Activated naive CD4-positive, alpha-beta T cell (primary cell): ENCODE measurements at regions not wholly inside any gene's neighbourhood (a gene's known extent, or its start where the extent isn't known, plus 50 kb on each side); places are given as distances from the start of the nearest gene placed in this dataset.
"Not testable (repeated sequence)": the region's sequence is repeated elsewhere in the genome, so short reads cannot be mapped to it uniquely, and the experiment has no call there.

Source experiments
- DNase-seq, 4 experiments: peaks; one replicate each; lab custom pipeline; 2025; lab: John Stamatoyannopoulos, UW

DNA sequence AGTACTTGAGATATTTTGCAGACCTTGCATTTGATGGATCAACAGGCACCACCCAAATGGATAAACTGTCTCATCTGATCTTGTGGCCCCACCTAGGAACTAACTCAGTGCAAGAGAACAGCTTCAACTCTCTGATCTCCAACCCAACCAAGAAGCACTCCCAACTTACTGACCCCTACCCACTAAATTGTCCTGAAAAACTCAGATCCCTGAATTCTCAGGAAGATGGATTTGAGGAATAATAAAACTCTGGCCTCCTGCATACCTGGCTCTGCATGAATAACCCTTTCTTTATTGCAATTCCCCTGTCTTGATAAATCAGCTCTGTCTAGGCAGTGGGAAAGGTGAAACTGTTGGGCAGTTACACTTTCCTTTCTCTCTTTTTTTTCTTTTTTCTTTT lies 247.9 kb downstream of the ZPLD1 start:
- DNase-seq, result no peak

DNA sequence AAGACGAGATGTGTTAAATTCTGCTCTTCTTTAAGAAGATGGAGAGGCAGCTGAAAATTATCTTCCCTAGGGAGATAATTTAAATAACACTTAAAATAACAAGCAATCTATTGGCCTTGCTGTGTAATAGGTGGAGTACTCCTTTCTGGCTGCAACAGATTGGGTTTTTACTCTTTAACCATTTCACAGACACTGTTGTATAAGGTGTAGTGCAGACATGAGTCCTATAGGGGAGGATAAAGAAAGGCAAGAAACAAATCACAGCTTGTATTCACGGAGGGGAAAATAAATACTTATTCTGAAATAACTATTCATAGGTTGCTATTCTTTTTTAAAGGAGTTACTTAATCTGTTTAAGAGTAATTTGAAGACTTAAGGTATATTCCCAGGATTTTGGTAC lies 252.0 kb downstream of the ZPLD1 start:
- DNase-seq, result no peak

DNA sequence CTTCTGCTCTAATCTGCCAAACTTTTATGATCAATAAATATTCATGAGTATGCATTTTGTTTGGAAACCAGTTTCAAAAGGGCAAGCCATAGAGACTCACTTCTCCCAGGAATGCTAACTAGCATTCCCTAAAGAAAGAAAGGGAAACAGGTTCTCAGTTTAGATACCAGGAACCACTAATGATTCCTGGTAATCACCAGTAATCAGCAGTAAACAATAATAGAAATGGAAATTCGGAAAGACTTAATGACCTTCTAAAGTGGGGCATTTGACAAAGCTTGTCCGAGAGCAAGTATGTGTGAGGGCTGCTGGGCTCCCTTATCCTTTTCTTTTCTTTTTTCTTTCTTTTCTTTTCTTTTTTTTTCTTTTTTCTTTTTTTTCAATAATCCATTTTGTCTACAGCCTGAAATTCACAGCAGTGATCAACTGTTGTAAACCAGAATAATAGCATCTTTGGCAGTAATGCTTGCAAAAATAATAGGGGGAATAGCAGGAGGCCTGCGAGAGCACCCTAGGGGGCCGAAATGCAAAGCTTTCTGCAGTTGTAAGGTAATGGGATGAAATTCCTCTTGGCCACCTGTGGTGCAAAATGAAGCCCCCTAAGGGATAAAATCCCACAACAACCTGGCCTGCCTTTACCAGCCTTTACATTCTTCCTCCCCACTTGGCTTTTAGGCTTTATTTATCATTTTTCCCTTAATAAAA lies 253.2 kb downstream of the ZPLD1 start:
- DNase-seq, result no peak

DNA sequence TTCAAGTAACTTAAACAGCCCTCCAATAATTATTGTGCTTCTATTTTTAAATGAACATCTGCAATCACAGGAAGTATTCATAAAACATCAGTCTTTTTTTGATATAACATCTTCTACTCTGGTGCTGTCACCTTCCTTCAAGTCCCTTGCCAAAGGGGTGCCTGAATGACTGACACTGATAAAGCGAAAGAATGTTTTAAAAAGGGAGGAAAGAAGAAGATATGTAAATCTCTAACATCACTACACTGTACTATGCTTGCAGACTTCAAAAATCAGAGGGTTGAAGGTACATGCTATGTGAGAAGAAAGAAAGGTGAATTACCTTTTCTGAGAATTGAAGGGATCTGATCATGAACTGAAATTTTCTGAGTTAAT lies 253.7 kb downstream of the ZPLD1 start:
- no peak for DNase-seq

DNA sequence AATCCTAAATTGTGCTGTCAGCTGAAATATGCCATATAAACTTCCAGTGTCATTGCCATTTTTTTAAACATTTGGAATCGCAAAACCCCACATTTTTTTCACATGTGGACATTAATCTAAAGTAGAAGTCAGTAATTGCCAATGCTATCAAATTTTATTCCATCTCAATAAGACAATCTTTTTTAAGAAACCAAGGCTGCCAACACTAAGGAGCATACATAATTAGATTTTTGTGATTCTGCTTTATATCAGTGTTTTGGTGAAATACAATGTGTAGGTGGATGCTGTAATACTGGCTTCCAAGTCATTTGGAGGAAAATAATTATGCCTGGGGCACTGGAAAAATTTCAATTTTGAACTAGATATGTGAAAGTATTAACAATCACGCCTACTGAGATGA lies 256.7 kb downstream of the ZPLD1 start:
- DNase-seq, result no peak

DNA sequence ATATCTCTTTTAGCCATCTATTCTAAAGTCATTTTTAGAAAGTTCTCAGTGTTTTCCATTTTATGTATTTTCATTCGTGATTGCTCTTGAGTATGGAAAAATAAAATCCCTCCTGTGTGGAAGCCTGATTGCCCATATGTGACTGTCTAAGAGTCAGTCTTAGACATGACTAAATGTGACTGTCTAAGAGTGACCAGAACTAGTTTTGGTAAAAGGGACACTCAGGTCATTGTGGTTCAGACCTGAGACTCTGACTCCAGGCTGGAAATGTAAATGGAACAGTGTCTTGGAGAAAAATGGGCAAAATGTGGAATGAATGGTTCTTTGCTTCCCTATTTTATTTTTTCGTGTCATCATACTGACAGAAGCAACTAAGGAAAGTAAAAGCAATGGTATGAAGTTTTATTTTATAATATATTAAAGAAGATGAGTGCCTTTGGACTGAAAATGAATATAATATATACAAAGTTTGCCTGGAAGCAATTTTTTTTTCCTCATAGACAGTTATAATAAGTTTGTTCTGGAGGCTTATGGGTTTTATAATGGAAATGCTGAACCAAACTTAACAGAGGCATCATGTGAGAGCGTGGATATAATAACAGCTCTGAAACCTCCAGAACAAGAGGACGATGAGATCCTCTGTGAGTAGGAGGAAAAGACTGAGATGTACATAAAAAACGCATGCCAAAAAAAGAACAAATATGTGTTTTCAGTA lies 264.4 kb downstream of the ZPLD1 start:
- DNase-seq, result no peak

DNA sequence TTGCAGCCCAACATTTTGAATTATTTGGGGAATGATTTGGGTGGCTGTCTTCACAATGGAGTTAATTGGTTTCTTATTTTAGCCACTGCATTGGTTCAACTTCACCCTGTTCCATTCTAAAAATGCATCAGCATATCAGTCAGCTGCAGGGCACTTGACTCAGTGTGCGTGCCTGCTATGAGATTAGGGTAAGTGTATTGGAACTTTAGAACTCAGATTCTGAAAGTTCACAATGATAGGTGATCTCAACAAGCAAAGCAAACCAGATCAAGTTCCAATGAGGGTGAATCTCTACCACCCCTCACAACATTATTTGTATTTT lies 265.0 kb downstream of the ZPLD1 start:
- DNase-seq, result no peak

DNA sequence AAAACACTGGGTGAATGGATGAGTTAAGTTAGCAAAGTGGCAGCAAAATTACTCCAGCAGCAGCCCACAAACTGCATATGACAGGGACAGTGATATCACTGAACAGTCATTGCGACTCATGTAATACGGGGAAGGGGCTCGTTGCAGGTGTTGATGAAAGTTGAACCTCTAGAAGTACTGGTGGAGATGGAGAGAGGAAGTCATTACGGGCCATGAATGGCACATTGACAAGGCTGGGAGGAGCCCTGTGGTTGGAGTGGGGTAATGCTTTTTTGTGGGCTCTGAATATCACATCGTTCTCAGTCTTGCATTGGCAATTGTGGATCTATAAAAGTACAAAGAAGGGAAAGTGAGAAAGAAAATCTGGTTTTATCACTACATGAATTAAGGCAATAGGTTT lies 278.1 kb downstream of the ZPLD1 start:
- no peak for DNase-seq

DNA sequence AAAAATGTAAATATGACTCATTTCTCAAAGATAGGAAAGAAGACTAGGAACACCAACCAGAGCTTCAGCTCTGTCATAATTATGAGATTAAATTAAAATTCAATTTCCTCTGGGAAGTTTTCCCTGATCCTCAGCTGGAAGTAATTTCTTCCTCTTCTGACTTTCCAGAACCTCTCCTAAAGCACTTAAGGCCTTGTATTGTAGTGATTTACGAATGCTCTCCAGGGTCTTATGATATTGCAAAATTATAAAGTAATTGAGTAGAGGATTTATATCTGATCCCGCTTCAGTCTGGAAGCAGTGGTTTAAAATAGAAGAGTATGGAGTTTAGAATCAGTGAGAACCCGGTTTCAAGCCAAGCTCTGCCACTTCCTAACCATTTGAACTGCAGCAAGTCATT lies 279.8 kb downstream of the ZPLD1 start:
- DNase-seq, result no peak

DNA sequence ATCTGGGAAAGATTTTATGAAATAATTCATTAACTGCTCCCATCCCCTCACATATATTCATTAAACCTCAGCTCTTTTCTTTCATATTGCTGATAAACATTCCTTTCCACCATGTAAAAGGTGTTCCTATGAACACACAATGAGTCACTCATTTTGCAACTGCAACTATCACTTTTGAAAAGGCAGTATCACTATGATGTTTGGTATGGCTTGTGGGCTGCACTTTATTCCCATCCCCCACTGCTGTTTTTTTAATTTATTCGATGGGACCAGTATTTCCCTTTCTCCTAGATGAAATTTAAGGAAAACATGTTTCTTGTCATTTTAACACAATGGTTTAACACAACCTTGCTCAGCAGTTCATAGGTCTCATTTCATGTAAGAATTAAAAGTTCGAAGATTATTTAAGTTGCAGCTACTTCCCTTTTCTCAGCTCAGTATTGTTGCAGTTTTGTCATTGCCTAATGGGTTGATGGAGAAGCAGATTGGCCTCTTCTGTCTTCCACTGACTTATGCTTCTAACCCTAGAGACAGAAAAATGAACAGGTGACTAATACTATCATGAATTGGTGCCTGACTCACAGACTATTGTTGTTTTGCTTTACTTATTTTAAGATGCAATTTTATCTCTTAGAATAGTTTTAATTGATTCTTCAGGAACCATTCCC lies 280.3 kb downstream of the ZPLD1 start:
- no peak for DNase-seq

DNA sequence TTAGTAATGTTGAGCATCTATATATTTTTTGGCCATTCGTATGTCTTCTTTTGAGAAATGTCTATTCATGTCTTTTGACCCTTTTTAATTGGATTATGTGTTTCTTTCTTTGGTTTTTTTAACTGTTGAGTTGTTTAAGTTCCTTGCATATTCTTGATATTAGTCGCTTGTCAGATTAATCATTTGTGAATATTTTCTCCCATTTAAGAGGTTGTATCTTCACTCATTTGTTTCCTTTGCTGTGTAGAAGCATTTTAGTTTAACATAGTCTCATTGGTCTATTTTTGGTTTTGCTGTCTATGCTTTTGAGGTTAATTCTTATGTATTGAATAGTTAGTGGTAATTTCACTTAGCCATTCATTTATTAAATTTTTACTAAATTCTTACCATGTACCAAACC lies 283.8 kb downstream of the ZPLD1 start:
- no peak for DNase-seq

DNA sequence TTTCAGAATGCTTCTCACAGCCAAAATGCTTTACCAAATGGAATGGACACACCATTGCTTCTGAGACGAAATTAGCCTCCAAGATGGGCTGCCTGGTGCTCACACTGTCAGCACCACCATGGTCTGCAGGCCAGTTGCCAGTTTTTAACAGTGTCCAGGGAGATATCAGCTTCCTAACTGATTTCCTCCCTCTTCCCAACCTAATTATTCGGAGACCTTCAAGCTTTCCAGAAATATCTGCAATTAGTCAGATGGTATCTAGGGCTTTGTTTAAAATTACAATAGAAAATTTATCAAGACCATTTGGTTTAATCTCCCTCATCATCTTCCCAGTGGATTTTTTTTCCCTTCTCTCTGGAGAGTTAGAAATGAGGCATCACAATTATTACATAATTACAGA lies 287.5 kb downstream of the ZPLD1 start:
- DNase-seq, result no peak

DNA sequence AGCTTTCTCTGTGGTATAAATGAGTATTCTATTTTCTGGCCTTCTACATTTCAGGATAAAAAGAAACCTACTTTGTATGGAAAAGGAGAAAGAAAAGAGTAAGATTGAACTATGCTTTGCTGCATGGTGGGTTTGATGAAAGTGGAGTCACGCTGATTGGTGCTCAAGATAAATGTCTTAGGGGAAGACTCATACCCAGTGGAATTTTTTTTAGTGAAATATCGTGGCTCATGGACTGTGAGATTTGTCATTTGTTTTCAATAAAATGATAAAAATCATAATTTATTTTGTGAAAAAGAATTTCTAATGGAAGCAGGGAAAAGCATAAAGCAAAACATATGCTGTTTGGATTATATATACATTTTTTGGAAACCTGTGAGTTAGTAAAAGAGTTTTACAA lies 292.5 kb downstream of the ZPLD1 start:
- DNase-seq, result no peak

DNA sequence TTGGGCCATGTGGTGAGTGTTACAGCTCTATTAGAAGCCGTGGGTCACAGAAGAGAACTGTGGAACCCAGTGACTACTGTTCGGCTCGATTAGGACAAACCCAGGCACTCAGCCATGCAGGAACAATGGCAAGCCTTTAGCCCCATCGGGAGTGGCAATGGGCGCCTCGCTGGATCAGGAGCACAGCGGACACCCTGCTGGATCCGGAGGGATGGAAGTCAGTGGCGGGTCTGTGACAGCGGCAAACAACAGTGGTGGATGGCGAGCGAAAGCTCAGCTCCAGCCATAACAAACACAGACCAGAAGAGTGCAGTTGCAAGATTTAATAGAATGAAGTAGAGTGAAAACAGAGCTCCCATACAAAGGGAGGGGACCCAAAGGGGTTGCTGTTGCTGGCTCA lies 297.8 kb downstream of the ZPLD1 start:
- DNase-seq, result not testable (repeated sequence)

DNA sequence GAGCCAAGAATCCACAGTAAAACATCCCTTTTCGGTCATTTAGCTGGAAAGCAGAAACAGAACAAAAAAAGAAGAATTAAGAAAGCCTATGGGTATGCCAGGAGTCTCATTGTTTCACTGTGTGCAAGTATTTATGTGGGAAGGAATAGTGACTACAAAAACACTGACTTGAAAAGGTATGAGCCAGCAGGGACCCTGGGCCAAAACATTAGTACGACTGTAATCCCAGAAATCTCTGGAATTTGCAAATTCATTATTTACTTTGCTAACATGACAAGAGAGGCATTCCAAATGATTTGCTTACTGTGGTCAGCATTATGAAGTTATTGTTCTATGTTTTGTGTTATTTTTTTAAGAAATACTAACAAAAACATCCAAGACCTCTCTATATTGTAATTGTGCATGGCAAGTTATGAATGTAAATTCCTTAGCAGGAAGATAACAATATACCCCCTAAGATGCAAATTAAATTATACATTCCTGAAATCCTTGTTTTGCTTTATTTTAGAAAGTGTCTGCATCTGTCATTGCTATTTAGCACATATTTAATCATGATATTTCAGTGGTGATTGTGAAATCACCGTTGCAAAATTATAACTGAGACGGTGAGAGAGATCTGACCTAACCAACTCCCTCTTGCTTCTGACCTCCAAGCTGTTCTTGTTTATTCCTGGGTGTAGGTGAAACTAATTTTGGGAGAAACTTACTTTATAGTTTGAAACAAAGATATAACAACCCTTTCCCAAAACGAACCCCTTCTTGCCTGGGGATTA lies 299.2 kb downstream of the ZPLD1 start:
- no peak for DNase-seq

DNA sequence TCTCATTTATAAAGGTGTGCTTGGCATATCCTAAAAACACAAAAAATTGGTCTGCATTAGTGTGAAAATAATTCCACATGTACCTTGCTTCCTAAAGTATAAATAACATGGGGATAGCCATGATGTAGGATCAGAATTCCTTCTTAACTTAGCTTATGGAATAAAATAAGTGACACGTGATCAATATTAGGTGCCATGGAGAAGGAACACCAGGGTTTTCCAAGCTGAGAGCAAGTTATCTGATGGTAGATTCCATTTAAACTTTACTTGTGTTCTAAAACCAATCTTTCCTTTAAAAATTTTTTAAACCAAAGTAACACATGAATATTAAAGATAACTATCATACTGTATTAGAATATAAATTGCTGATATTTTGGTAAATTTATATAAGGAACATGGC lies 300.5 kb downstream of the ZPLD1 start:
- no peak for DNase-seq

DNA sequence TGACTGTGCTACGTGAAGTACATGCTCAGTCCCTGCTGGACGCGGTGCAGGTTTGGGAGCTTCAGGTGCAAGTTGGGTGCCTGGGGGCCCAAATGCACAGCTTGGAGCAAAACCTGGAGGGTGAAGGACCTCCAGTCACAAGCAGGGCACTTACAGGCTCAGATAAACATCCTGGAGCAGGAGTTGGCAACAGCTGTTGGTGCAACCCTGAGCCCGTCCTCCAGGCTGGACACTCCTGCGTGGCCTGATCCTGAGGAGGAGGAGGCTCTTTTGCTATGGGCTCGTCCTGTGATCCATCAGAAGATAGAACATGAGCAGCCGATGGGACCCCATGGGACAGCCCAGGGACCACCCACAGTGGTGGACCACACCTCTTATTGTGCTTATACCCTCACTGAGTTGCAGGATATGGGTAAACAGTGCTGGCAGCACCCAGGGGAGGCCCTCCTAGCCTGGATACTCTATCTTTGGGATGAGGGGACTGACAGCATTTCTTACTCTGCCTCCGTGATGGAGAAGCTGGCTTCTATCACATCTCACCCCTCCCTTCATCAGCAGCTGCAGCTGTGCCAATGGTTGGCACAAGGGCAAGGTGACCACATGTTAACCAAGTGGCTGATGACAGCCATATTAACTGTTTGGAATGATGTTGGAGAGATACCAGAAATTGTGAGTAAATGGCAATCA lies 301.6 kb downstream of the ZPLD1 start:
- no peak for DNase-seq

DNA sequence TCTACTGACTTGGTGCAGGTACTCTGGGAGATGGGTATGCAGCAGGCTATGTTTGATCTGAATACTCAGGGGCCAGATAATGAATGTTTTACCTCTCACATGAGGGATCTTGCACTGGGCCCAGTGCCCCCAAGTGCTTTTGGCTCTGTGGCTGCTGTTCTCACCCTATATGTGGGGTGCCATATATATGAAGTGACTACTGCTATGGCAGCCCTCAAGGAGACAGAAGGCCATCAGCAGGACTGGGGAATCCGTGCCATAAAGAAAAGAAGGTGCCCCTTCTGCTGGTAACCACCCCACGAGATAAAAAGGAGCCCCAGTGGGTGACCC lies 302.1 kb downstream of the ZPLD1 start:
- no peak for DNase-seq

DNA sequence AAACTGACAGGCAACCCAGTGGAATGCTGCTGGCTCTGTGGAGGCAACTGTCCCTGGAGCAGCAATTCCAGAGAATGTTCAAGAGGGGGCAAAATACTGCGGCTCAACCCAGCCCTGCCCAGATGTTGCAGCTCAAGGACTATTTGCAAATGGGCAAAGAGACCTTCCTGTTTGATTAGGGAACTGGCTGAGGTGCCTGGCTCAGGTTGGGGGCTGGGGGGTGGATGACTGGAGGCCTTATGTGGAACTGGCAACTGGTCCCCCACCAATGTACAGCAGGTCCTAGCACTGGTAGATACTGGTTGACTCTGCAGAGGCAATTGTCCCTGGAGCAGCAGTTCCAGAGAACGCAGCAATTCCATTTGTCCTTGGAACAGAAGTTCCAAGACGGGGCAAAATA lies 302.5 kb downstream of the ZPLD1 start:
- DNase-seq, result no peak

DNA sequence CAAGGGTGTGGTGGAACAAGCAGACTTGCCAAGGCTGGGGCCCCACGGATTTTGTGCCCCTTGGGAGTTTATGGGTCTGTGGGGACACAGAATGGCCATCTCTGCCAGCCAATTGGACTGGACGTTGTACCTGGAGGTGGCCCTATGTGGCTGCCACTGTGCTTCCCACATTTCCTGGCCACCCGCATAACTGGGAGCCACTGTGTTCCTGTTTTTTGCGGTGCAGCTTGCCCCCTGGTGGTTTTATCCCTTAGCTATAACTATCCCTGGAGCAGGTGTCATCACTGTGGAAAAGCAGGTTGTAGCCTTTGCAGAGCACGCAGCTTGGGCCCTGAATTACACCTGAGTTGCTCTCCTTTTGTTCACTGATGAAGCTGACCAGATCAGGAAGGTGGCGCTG lies 306.3 kb downstream of the ZPLD1 start:
- DNase-seq, result no peak

DNA sequence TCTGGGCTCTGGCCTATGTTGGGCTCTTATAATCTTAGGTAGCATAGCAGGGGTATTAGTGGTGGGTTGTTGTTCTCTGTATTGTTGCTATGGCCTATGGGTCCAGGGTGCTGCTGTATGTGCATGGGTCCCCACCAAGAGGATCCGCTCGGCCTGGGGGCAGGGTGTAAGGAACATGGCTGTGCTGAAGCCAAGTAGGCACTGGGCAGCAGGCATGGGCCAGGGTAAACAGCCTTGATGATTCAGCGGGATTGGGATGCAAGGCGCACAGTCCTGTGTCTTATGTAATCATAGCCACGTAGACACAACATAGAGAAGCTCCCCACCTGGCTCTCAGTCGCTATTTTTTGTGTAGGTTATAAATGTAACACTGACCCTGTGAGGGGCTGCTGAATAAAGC lies 306.9 kb downstream of the ZPLD1 start:
- no peak for DNase-seq

DNA sequence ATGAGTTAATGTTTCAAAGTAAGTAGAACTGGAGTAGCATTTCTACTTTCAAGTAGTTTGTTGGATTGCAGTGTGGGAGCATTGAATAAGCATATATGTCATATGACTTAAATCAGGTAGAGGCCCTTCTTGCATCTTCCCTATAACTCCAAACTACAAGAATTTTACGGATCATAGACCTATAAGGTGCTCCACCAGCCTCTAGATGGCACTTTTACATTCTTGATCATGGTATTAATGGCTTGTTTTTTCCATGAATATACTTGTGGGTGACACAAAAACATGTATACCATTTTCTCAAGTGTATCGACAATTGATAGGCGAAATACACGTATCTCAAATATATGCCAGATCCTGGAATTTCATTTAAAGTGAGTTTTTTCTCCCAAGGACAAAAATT lies 311.1 kb downstream of the ZPLD1 start:
- no peak for DNase-seq
